HEK293 (cell line): ENCODE measurements at regions not wholly inside any gene's neighbourhood (a gene's known extent, or its start where the extent isn't known, plus 50 kb on each side); places are given as distances from the start of the nearest gene placed in this dataset.

Experiments used
- CTCF ChIA-PET: fragments of 350-600 bp; formaldehyde crosslinking; extraction: SDS; loops from one replicate; lab custom pipeline; 2021; ENCODE audit warnings: antibody characterized with exemption; lab: Yijun Ruan, JAX
- POLR2A ChIA-PET: fragments of 300-600 bp; formaldehyde crosslinking; extraction: SDS; loops from one replicate; lab custom pipeline; 2020; ENCODE audit warnings: antibody characterized with exemption, inconsistent platforms; lab: Yijun Ruan, JAX
- H3K27ac ChIP-seq: fragments of 200-500 bp; sonication (Bioruptor generic); 2 replicates; pipeline ENCODE4 v1.5.1; 2014; ENCODE audit warnings: low read depth, low read length, control low read depth, inconsistent platforms; ENCODE audit errors: extremely low read depth
- H3K36me3 ChIP-seq, 2 experiments: fragments of 200-500 bp in 1 of 2; sonication (Bioruptor generic) in 1 of 2; 1 replicate in 1 of 2; 2 replicates in 1 of 2; pipeline ENCODE4 v1.5.1; 2014 to 2017; ENCODE audit warnings: inconsistent platforms in 2 of 2, low read length in 2 of 2; ENCODE audit not compliant: control insufficient read depth in 2 of 2, insufficient read depth in 1 of 2
- H3K4me1 ChIP-seq: fragments of 200-500 bp; sonication (Bioruptor generic); 2 replicates; pipeline ENCODE4 v1.5.1; 2014; ENCODE audit warnings: mild to moderate bottlenecking, low read length, inconsistent platforms; ENCODE audit not compliant: control insufficient read depth, insufficient read depth
- H3K4me3 ChIP-seq: 2 replicates; pipeline ENCODE4 v1.5.1; 2011; ENCODE audit warnings: low read depth, mild to moderate bottlenecking, control low read depth, low read length, moderate library complexity
- H3K9me3 ChIP-seq: fragments of 200-500 bp; sonication (Bioruptor generic); 2 replicates; pipeline ENCODE4 v1.5.1; 2014; ENCODE audit warnings: low read depth, low read length, inconsistent platforms; ENCODE audit not compliant: control insufficient read depth, insufficient read depth
- BCL11A ChIP-seq: fragments of 450-650 bp; formaldehyde crosslinking; IDR thresholded peaks from 2 replicates; pipeline ENCODE4 v1.5.1; 2016; ENCODE audit warnings: low read depth, missing biosample characterization, missing genetic modification characterization
- FEZF1 ChIP-seq: fragments of 450-650 bp; formaldehyde crosslinking; IDR thresholded peaks from 2 replicates; pipeline ENCODE4 v1.5.1; 2016; ENCODE audit warnings: missing biosample characterization, missing genetic modification characterization
- HIC1 ChIP-seq: fragments of 450-650 bp; formaldehyde crosslinking; IDR thresholded peaks from 2 replicates; pipeline ENCODE4 v1.5.1; 2016; ENCODE audit warnings: missing biosample characterization, missing genetic modification characterization
- KLF10 ChIP-seq: fragments of 450-650 bp; IDR thresholded peaks from 2 replicates; pipeline ENCODE4 v1.5.1; 2018; ENCODE audit warnings: missing biosample characterization, mild to moderate bottlenecking, missing genetic modification characterization
- KLF9 ChIP-seq: fragments of 450-650 bp; formaldehyde crosslinking; IDR thresholded peaks from 2 replicates; pipeline ENCODE4 v1.5.1; 2016; ENCODE audit warnings: missing biosample characterization, missing genetic modification characterization, low read depth
- MYNN ChIP-seq: fragments of 450-650 bp; formaldehyde crosslinking; IDR thresholded peaks from 2 replicates; pipeline ENCODE4 v1.5.1; 2016; ENCODE audit warnings: missing biosample characterization, missing genetic modification characterization, borderline replicate concordance
- MZF1 ChIP-seq: fragments of 450-650 bp; formaldehyde crosslinking; IDR thresholded peaks from 2 replicates; pipeline ENCODE4 v1.5.1; 2017; ENCODE audit warnings: missing biosample characterization, missing genetic modification characterization, borderline replicate concordance
- OSR2 ChIP-seq: fragments of 450-650 bp; formaldehyde crosslinking; IDR thresholded peaks from 2 replicates; pipeline ENCODE4 v1.5.1; 2016; ENCODE audit warnings: missing biosample characterization, missing genetic modification characterization
- REST ChIP-seq: fragments of 450-650 bp; formaldehyde crosslinking; IDR thresholded peaks from 2 replicates; pipeline ENCODE4 v1.5.1; 2016; ENCODE audit warnings: missing biosample characterization, missing genetic modification characterization
- SP2 ChIP-seq: fragments of 450-650 bp; formaldehyde crosslinking; IDR thresholded peaks from 2 replicates; pipeline ENCODE4 v1.5.1; 2016; ENCODE audit warnings: missing biosample characterization, missing genetic modification characterization
- ZNF146 ChIP-seq: fragments of 450-650 bp; formaldehyde crosslinking; IDR thresholded peaks from 2 replicates; pipeline ENCODE4 v1.5.1; 2016; ENCODE audit warnings: missing biosample characterization, missing genetic modification characterization
- ZNF391 ChIP-seq: fragments of 450-650 bp; formaldehyde crosslinking; IDR thresholded peaks from 2 replicates; pipeline ENCODE4 v1.5.1; 2016; ENCODE audit warnings: low read depth, missing biosample characterization, missing genetic modification characterization, borderline replicate concordance
- ZNF510 ChIP-seq: fragments of 450-650 bp; formaldehyde crosslinking; IDR thresholded peaks from 2 replicates; pipeline ENCODE4 v1.5.1; 2018; ENCODE audit warnings: mild to moderate bottlenecking, missing genetic modification characterization, missing biosample characterization; ENCODE audit not compliant: insufficient replicate concordance
- ZNF518A ChIP-seq: fragments of 450-650 bp; formaldehyde crosslinking; conservative IDR thresholded peaks from 2 replicates; pipeline ENCODE4 v1.5.1; 2016; ENCODE audit warnings: low read depth, missing biosample characterization, missing genetic modification characterization
- ZNF521 ChIP-seq: fragments of 450-650 bp; formaldehyde crosslinking; IDR thresholded peaks from 2 replicates; pipeline ENCODE4 v1.5.1; 2017; ENCODE audit warnings: missing biosample characterization, mild to moderate bottlenecking, missing genetic modification characterization
- ZNF529 ChIP-seq: fragments of 450-650 bp; formaldehyde crosslinking; IDR thresholded peaks from 2 replicates; pipeline ENCODE4 v1.5.1; 2017; ENCODE audit warnings: missing genetic modification characterization, missing biosample characterization; ENCODE audit not compliant: insufficient replicate concordance
- ZNF561 ChIP-seq: fragments of 450-650 bp; IDR thresholded peaks from 2 replicates; pipeline ENCODE4 v1.5.1; 2018; ENCODE audit warnings: missing biosample characterization, missing genetic modification characterization, borderline replicate concordance
- ZNF626 ChIP-seq: fragments of 450-650 bp; sonication (Bioruptor Pico); formaldehyde crosslinking; IDR thresholded peaks from 2 replicates; pipeline ENCODE4 v1.5.1; 2018; ENCODE audit warnings: missing biosample characterization, missing genetic modification characterization, inconsistent platforms
- ZNF660 ChIP-seq: fragments of 450-650 bp; IDR thresholded peaks from 2 replicates; pipeline ENCODE4 v1.5.1; 2018; ENCODE audit warnings: missing biosample characterization, mild to moderate bottlenecking, missing genetic modification characterization
- ZNF677 ChIP-seq: fragments of 450-650 bp; IDR thresholded peaks from 2 replicates; pipeline ENCODE4 v1.5.0; 2018; ENCODE audit warnings: missing biosample characterization, mild to moderate bottlenecking, missing genetic modification characterization, moderate library complexity
- TF ChIP-seq, protein P1 (sequence below): fragments of 450-650 bp; formaldehyde crosslinking; IDR thresholded peaks from 2 replicates; pipeline ENCODE4 v1.5.1; 2017; ENCODE audit warnings: missing biosample characterization, missing genetic modification characterization
- TF ChIP-seq, protein P2 (sequence below): fragments of 450-650 bp; formaldehyde crosslinking; IDR thresholded peaks from 2 replicates; pipeline ENCODE4 v1.5.1; 2017; ENCODE audit warnings: missing biosample characterization, missing genetic modification characterization

DNA sequence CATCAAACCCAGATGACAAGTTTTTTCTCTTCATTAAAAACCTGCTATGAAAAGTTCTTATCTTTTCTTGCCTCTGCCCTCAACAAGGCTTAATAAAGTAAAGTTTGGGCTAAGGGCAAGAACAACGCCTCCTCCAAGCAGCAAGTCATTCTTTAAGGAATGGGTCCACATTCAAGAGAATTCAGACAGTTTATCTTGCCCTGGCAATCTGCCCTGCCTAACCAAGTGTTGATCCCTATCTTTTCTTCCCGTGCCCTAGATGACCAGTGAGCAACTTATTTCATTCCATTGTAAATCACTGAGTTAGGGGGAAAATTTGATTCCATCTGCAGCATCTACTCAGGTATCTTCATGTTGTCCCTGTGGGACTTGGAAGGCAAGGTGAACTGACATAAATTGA is 370.3 kb upstream of the DPPA4 start:
- CTCF ChIA-PET = no interaction called here
- no peaks in the 10 kb centered on the region for H3K36me3 ChIP-seq
- H3K9me3 ChIP-seq = no peaks in the 10 kb centered on the region
- TF ChIP-seq ZNF677 (tag by site-specific recombination) (no peak), FEZF1 (tag by site-specific recombination) (no peak), ZNF561 (tag by site-specific recombination) (no peak), MZF1 (tag by site-specific recombination) (no peak), OSR2 (no peak), ZNF660 (no peak), ZNF518A (no peak)
- TF ChIP-seq, protein P1, sequence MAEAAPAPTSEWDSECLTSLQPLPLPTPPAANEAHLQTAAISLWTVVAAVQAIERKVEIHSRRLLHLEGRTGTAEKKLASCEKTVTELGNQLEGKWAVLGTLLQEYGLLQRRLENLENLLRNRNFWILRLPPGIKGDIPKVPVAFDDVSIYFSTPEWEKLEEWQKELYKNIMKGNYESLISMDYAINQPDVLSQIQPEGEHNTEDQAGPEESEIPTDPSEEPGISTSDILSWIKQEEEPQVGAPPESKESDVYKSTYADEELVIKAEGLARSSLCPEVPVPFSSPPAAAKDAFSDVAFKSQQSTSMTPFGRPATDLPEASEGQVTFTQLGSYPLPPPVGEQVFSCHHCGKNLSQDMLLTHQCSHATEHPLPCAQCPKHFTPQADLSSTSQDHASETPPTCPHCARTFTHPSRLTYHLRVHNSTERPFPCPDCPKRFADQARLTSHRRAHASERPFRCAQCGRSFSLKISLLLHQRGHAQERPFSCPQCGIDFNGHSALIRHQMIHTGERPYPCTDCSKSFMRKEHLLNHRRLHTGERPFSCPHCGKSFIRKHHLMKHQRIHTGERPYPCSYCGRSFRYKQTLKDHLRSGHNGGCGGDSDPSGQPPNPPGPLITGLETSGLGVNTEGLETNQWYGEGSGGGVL (tag by site-specific recombination) = no peak
- POLR2A ChIA-PET = no interaction called here
- no peak overlapping the region for H3K27ac ChIP-seq
- no peak overlapping the region for H3K4me3 ChIP-seq
- no peaks in the 10 kb centered on the region for H3K4me1 ChIP-seq

- CTCF ChIA-PET = no interaction called here
- TF ChIP-seq ZNF626 (no peak), SP2 (tag by site-specific recombination) (no peak), HIC1 (tag by site-specific recombination) (no peak), KLF9 (no peak), ZNF529 (tag by site-specific recombination) (no peak), KLF10 (tag by site-specific recombination) (no peak), ZNF391 (tag by site-specific recombination) (no peak), ZNF146 (tag by site-specific recombination) (no peak), ZNF510 (tag by site-specific recombination) (no peak), MYNN (tag by site-specific recombination) (no peak), BCL11A (tag by site-specific recombination) (no peak), ZNF521 (tag by site-specific recombination) (no peak), REST (tag by site-specific recombination) (no peak)
- TF ChIP-seq, protein P2, sequence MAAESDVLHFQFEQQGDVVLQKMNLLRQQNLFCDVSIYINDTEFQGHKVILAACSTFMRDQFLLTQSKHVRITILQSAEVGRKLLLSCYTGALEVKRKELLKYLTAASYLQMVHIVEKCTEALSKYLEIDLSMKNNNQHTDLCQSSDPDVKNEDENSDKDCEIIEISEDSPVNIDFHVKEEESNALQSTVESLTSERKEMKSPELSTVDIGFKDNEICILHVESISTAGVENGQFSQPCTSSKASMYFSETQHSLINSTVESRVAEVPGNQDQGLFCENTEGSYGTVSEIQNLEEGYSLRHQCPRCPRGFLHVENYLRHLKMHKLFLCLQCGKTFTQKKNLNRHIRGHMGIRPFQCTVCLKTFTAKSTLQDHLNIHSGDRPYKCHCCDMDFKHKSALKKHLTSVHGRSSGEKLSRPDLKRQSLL (tag by site-specific recombination) = no peak
Observed at GRCh38 chr3:109713288-109713687, 375.9 kb upstream of the DPPA4 start.

More at GRCh38 chr3:109713288-109713687, 375.9 kb upstream of the DPPA4 start:
- Histone ChIP-seq H3K36me3 (no peaks in the 10 kb centered on the region), H3K4me1 (no peaks in the 10 kb centered on the region), H3K9me3 (no peaks in the 10 kb centered on the region), H3K4me3 (no peak overlapping the region), H3K27ac (no peak overlapping the region)
- POLR2A ChIA-PET = no interaction called here
